SH-SY5Y (cell line): ENCODE measurements at regions not wholly inside any gene's neighbourhood (a gene's known extent, or its start where the extent isn't known, plus 50 kb on each side); places are given as distances from the start of the nearest gene placed in this dataset.

Experiments used
- GATA2 ChIP-seq: IDR thresholded peaks from 2 replicates; pipeline ENCODE4 v1.6.1; 2011; ENCODE audit warnings: mild to moderate bottlenecking, low read depth, low read length
- GATA3 ChIP-seq: IDR thresholded peaks from 2 replicates; pipeline ENCODE4 v1.6.1; 2011; ENCODE audit warnings: low read depth, mild to moderate bottlenecking, low read length, moderate library complexity

- no peak for TF ChIP-seq GATA3
- TF ChIP-seq GATA2, result no peak
Measured at GRCh38 chr2:224210286-224211180, 171.4 kb upstream of the SERPINE2 start.

DNA sequence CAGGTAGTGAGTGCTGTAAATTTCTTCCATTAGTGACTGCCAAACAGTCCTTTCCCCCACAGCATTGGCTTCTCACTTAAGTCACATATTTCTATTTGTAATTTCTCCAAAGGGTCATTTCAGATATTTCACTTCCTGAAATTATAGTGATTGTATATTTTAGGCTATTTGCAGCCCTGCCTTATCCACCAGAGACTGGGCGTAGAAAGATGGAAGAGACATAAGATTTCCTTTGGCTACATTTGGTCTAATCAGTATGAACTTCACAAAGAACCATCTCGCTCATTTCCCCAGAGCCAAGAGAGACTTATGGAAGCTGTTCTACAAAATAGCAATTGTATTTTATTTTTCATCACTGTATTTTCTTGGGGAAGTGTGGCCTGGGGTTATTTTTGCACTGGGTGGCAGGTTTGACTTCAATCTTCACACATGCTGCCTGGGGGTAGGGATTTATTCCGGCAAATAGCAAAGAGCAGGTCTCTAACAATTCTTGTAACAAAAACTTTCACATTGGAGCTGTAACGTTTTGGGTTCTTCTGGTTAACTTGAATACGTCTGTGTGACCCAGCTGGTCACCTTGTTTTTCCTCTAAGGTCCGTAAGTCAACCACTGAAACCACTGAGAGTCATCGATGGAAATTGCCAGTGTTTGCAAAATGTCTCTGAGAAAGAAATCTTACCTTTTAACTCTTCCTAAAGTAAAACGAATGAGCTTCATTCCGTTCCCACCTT is 170.6 kb upstream of the SERPINE2 start:
- no peak for TF ChIP-seq GATA2
- no peak for TF ChIP-seq GATA3

- TF ChIP-seq GATA3 (no peak), GATA2 (no peak)
Measured at GRCh38 chr2:224208443-224208842, 169.4 kb upstream of the SERPINE2 start.

- TF ChIP-seq GATA2 (no peak), GATA3 (no peak)
Measured at GRCh38 chr2:224208007-224208406, 168.9 kb upstream of the SERPINE2 start.

DNA sequence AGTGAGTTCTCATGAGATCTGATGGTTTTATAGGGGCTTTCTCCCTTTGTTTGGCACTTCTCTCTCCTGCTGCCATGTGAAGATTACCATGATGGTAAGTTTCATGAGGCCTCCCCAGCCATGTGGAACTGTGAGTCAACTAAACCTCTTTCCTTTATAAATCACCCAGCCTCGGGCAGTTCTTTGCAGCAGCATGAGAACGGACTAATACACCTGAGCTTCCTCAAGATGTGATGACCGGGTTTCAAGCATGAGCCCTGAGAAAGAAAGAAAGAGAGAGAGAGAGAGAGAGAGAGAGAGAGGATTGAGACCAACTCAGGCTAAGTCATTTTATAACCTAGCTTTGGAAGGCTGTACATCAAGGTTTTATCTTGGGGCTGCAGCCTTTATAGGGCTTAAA is 167.7 kb upstream of the SERPINE2 start:
- no peak for TF ChIP-seq GATA2
- no peak for TF ChIP-seq GATA3

DNA sequence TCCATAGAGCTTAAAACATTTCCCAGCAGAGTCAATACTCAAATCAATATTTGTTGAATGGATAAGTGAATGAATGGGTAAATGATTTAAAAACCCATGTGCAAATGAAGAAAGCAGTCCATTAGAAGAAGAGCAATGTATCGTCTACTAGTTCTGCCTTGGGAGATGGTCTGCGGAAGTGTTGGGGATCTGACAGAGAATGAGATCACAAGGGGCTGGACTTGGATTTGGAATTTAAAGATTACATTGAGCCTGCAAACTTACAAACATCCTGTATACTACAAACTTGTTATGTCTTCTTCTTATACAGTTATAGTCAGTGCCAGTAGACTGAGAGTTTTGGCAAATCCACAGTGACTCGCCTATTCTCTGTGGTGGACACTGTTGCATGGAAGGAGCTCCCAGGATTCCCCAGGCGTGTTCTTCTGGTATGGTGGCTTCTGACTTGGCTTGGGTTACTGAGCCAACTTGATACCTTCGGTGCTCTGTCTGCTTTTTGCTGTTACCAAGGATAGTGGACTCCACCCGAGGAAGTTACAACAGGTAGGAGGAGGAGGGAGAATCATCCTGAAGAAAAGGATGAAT is 163.3 kb upstream of the SERPINE2 start:
- no peak for TF ChIP-seq GATA2

DNA sequence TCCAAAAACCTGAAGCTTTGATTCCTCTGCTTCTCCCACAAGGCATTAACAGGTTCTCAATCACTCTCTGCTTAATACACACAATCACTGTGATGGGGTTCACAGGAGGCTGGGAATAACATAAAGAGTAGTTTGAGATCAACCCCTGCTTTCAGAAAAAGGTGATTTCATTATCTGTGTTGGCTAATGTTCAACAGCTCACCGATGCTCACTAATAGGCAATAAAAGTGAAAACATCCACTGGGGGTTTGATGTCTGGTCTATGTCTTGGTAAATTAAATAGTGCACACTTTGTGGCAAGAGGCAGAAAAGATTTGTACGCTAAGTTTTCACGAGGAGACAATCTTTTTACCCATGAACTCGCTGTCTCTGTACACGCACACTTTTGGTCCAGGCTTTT is 159.3 kb upstream of the SERPINE2 start:
- TF ChIP-seq GATA2, result no peak
- TF ChIP-seq GATA3, result no peak

- no peak for TF ChIP-seq GATA2
Measured at GRCh38 chr2:224196810-224197209, 157.7 kb upstream of the SERPINE2 start.

DNA sequence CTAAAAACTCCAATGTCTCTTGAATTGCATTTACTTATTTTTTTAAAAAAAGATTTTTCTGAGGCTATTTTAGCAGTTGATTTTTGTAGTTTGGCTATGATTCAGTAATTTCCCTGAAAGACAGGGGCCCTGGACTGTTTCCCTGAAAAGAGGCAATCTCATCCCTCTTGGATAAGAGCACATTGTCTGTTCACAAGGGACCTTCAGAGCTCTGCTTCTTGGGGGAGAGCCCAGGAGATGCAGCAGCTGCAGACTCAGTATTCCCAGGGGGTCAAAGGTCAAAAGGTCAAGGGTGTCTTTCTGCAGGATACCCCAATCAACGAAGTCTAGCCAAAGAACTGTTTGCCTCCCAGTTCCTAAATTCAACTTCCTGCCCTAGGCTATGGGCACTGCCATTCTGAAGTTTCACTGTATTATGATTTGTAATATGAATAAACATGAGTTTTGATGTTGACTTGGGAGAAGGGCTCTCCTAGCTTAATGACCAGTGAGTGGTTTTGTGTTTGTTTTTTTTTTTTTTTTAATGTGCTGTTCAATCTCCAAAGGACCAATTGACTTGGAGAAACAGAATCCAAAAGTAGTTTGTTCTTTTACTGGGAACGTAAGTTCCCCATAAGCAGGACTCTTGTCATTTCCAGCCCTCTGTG is 157.0 kb upstream of the SERPINE2 start:
- TF ChIP-seq GATA2, result no peak

- TF ChIP-seq GATA3 (no peak), GATA2 (no peak)
Measured at GRCh38 chr2:224194161-224194560, 155.1 kb upstream of the SERPINE2 start.

DNA sequence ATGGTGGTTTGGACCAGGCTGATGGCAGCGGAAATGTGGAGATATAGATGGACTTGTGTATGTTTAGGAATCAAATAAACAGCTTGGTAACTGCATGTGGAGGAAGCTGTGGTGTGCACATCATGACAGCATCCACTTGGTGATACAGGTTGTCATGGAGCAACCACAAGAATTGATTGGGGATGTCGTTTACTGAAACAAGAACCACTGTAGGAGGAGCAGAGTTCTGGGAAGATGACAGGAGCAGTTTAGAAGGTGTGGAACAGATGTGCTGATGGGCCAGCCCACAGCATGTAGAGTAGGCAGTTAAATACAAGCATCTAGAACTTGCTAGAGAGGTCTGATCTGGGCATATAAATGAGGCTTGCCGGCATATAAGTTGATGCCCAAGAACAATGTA is 152.4 kb upstream of the SERPINE2 start:
- no peak for TF ChIP-seq GATA2
- TF ChIP-seq GATA3, result no peak

- TF ChIP-seq GATA3, result no peak
- no peak for TF ChIP-seq GATA2
Measured at GRCh38 chr2:224190936-224191270, 151.8 kb upstream of the SERPINE2 start.

- no peak for TF ChIP-seq GATA3
- no peak for TF ChIP-seq GATA2
Measured at GRCh38 chr2:224190234-224190935, 151.3 kb upstream of the SERPINE2 start.

DNA sequence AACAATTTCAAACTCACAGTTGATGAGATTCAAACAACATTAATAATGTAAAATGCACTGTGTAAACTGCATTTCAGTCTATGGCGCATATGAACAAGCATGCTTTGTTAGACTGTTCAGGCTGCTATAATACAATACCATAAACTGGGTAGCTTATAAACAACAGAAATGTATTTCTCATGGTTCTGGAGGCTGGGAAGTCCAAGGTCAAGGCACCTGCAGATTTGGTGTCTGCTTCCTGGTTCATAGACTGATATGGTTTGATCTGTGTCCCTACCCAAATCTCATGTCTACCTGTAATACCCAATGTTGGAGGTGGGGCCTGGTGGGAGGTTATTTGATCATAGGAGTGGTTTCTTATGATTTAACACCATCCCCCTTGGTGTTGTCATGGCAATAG is 148.1 kb upstream of the SERPINE2 start:
- TF ChIP-seq GATA2 (no peak), GATA3 (no peak)
